Motor neuron (in vitro differentiated cells): ENCODE measurements at regions not wholly inside any gene's neighbourhood (a gene's known extent, or its start where the extent isn't known, plus 50 kb on each side); places are given as distances from the start of the nearest gene placed in this dataset.

Experiments used
- ATAC-seq, 8 experiments: fragments of 200-7000 bp; cut with Tn5 transposase; replicated peaks in 6 of 8; 2 replicates each; pipeline ENCODE4 v1.8.0; 2021; ENCODE audit warnings: mild to moderate bottlenecking in 8 of 8, moderate library complexity in 8 of 8
- H3K27ac ChIP-seq, 2 donors: fragments of 250-450 bp; sonication (Bioruptor Pico); 2 replicates each; pipeline ENCODE4 v1.9.0; 2021; ENCODE audit warnings: antibody characterized with exemption in 2 of 2, mild to moderate bottlenecking in 2 of 2, moderate library complexity in 1 of 2
- H3K4me1 ChIP-seq, 2 donors: fragments of 250-450 bp; sonication (Bioruptor Pico); replicated peaks in 1 of 2; 2 replicates each; pipeline ENCODE4 v1.6.1; 2021; ENCODE audit warnings: antibody characterized with exemption in 2 of 2, mild to moderate bottlenecking in 2 of 2, moderate library complexity in 1 of 2
- H3K4me3 ChIP-seq, 5 donors: fragments of 250-450 bp; sonication (Bioruptor Pico); 2 replicates each; pipeline ENCODE4 v1.9.0; 2021; ENCODE audit warnings: antibody characterized with exemption in 5 of 5, mild to moderate bottlenecking in 5 of 5, moderate library complexity in 4 of 5
- WGBS, 10 experiments: fragments of 450-650 bp; shearing (Covaris generic); methylation state at CpG; one replicate each; pipeline ENCODE4 v1.0.0; 2022; 5-methylcytosine and 5-hydroxymethylcytosine counted together
- in situ Hi-C, 9 experiments: fragments of 400-800 bp; cut with MboI; loops; one replicate each; pipeline ENCODE4 v1.15.0; 2021; ENCODE audit warnings: low sequenced_read_pairs in 9 of 9, low pct_unique_long_range_greater_than_20kb in 2 of 9; ENCODE audit not compliant: unreplicated experiment in 9 of 9

GRCh38 chr21:45592208-45592619 is 50.0 kb upstream of the SLC19A1 start:
- WGBS, 10 experiments: 40 to 96% (median 66%) methylated on average over 1 to 3 of the region's 3 CpGs; no CpG with 5 or more reads in 5 of the 10 experiments
- Histone ChIP-seq H3K27ac (no peak overlapping the region), H3K4me3 (no peak overlapping the region), H3K4me1 (no peaks in the 10 kb centered on the region)
- ATAC-seq: peak in 5 of 8 experiments; percentile 14 to 68 (median 49)
- in situ Hi-C loops: no loop called here

DNA sequence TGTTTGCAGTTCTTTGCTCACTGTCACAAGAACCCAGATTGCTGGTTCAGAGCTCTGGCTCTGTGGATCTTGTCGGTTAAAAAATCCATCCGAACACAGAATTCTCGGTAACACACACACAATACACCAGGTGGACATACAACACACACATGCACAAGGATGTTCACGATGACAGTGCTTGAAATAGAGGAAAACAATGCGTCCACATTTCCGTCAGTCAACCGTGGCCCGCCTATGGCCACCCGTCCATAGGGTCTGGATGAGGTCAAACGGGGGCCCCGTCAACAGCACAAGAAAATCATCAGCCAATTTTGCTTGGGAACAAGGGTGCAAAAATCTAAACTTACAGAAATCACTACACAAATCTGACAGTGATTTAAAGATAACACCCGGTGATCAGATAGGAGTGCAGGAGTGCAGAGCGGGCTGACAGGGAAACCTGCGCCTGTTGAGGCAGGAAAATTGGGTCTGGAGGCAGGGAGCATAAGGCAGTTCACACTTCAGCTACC is 50.4 kb upstream of the SLC19A1 start:
- in situ Hi-C loops: no loop called here
- Histone ChIP-seq H3K4me1 (no peaks in the 10 kb centered on the region), H3K4me3 (no peak overlapping the region), H3K27ac (no peak overlapping the region)
- peak in 1 of 8 experiments; percentile 17 for ATAC-seq
- 74 to 94% (median 88%) methylated on average over 3 to 12 of the region's 14 CpGs; no CpG with 5 or more reads in 4 of the 10 experiments for WGBS, 10 experiments

- H3K4me3 ChIP-seq: no peak overlapping the region
- in situ Hi-C loops: no loop called here
- no peak for ATAC-seq
- no peaks in the 10 kb centered on the region for H3K4me1 ChIP-seq
- no peak overlapping the region for H3K27ac ChIP-seq
- WGBS, 10 experiments: 29 to 86% (median 67%) methylated on average over 2 to 8 of the region's 26 CpGs
Measured at GRCh38 chr21:45593162-45594022, 50.1 kb upstream of the PCBP3 start.
